Stomach (tissue), 8 donors: ENCODE measurements at regions not wholly inside any gene's neighbourhood (a gene's known extent, or its start where the extent isn't known, plus 50 kb on each side); places are given as distances from the start of the nearest gene placed in this dataset.

ENCODE experiments used
- DNase-seq, 2 donors: peaks; one replicate each; pipeline versions ENCODE4 v3.0.0 to v3.0.0-alpha.2; 2013 to 2019
- H3K27ac ChIP-seq, 5 donors: fragments of 200-600 bp in 4 of 5; sonication (generic) in 4 of 5; one replicate each; pipeline ENCODE4 v1.5.1; 2013 to 2019; ENCODE audit warnings: mild to moderate bottlenecking in 1 of 5, moderate library complexity in 1 of 5
- H3K27me3 ChIP-seq, 3 donors: fragments of 200-600 bp; sonication (generic); one replicate each; pipeline ENCODE4 v1.5.1; 2017 to 2019; ENCODE audit warnings: mixed run types in 1 of 3
- H3K36me3 ChIP-seq, 4 donors: fragments of 200-600 bp; sonication (generic); 1 replicate in 3 of 4; 2 replicates in 1 of 4; pipeline ENCODE4 v1.5.1; 2016 to 2019
- H3K4me1 ChIP-seq, 4 donors: fragments of 200-600 bp; sonication (generic); one replicate each; pipeline ENCODE4 v1.5.1; 2016 to 2019
- H3K4me3 ChIP-seq, 4 donors: fragments of 200-600 bp; sonication (generic) in 3 of 4; one replicate each; pipeline ENCODE4 v1.5.1; 2016 to 2019; ENCODE audit warnings: mild to moderate bottlenecking in 1 of 4
- H3K9me3 ChIP-seq, 4 donors: fragments of 200-600 bp; sonication (generic); one replicate each; pipeline ENCODE4 v1.5.1; 2016 to 2019
- EP300 ChIP-seq: sonication (generic); formaldehyde crosslinking; IDR thresholded peaks from one replicate; pipeline ENCODE4 v1.6.1; 2017; ENCODE audit warnings: antibody characterized with exemption
- POLR2A ChIP-seq, 4 donors: fragments of 450-650 bp; IDR thresholded peaks; one replicate each; pipeline ENCODE4 v1.6.1; 2016; ENCODE audit warnings: antibody characterized with exemption in 4 of 4, control low read depth in 2 of 4, mild to moderate bottlenecking in 1 of 4, moderate library complexity in 1 of 4
- POLR2AphosphoS5 ChIP-seq, 3 donors: sonication (generic); formaldehyde crosslinking; IDR thresholded peaks; one replicate each; pipeline ENCODE4 v1.6.1; 2016; ENCODE audit warnings: antibody characterized with exemption in 3 of 3
- WGBS, 5 donors: extraction: QIAGEN DNeasy Blood & Tissue Kit in 3 of 5; methylation state at CpG; one replicate each; pipeline versions ENCODE4 v1.1.5 to v1.1.7; 2013 to 2018; 5-methylcytosine and 5-hydroxymethylcytosine counted together
- intact Hi-C: fragments of 100-400 bp; cut with DNase I; formaldehyde crosslinking; loops from one replicate; pipeline ENCODE4 v1.15.1; 2023; ENCODE audit warnings: low total_unique reads
- TF ChIP-seq, protein P1 (sequence below), 7 experiments: fragments of 450-650 bp in 4 of 7; fragments of 200-600 bp in 3 of 7; sonication (generic) in 3 of 7; IDR thresholded peaks; one replicate each; pipeline ENCODE4 v1.5.1; 2016 to 2019; ENCODE audit warnings: antibody characterized with exemption in 7 of 7, control low read depth in 2 of 7, mild to moderate bottlenecking in 1 of 7
- donor health status: healthy with polysubstance abuse.
- donor health status: Bipolar disorder and iron deficiency.
- donor health status: healthy.

DNA sequence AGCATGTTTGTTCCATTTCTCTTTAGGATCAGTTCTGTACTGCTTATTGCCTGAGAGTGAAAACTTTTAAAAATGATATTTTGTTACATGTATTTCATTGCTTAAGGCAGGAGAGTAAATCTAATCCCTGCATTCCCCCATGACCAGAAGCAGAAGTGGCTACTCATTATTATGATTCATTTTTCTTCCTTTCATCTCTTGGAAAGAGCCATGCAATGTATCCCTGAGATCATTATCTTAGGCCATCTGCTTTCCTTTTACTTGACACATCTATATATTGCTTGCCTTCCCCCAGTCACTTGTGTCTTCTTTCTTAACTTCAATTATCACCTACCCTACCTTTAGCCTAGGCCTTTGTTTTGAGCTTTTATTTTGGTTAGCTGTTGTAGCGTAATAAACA lies 430.4 kb upstream of the CHRM3 start:
- peaks cover 0 to 8% (median 1%) of the 10 kb centered on the region in 4 donors for H3K4me1 ChIP-seq
- no peaks in the 10 kb centered on the region for H3K27me3 ChIP-seq
- no peaks in the 10 kb centered on the region for H3K9me3 ChIP-seq
- intact Hi-C loops = no loop called here
- no peaks in the 10 kb centered on the region for H3K36me3 ChIP-seq
- 95 to 97% (median 96%) methylated on average over 1 of the region's 1 CpG for WGBS, 5 donors
- peak in 1 of 2 donors; percentile 6 for DNase-seq
- H3K4me3 ChIP-seq = no peak overlapping the region
- TF ChIP-seq EP300 = no peak
- no peak for TF ChIP-seq POLR2AphosphoS5 (IDR thresholded peaks at IDR 0.05)
- TF ChIP-seq POLR2A (IDR thresholded peaks at IDR 0.05) = no peak
- TF ChIP-seq, protein P1, sequence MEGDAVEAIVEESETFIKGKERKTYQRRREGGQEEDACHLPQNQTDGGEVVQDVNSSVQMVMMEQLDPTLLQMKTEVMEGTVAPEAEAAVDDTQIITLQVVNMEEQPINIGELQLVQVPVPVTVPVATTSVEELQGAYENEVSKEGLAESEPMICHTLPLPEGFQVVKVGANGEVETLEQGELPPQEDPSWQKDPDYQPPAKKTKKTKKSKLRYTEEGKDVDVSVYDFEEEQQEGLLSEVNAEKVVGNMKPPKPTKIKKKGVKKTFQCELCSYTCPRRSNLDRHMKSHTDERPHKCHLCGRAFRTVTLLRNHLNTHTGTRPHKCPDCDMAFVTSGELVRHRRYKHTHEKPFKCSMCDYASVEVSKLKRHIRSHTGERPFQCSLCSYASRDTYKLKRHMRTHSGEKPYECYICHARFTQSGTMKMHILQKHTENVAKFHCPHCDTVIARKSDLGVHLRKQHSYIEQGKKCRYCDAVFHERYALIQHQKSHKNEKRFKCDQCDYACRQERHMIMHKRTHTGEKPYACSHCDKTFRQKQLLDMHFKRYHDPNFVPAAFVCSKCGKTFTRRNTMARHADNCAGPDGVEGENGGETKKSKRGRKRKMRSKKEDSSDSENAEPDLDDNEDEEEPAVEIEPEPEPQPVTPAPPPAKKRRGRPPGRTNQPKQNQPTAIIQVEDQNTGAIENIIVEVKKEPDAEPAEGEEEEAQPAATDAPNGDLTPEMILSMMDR (IDR thresholded peaks at IDR 0.05) = no peak
- no peak overlapping the region for H3K27ac ChIP-seq

DNA sequence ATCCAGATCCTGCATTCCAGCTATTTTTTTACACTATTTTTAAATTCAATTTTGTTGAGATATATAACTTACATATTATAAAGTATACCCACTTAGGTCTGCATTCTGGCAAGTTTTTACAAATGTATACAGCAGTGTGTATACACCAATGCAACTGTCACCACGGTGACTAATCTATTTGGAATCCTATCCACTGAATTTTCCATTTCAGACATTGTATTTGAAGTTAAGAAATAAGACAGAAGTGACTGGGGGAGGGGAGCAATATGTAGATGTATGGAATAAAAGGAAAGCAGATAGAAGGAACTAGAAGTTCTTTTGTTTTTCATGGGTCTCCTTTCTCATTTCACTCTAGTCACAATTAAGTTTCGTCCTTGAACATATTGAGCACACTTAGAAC lies 431.5 kb upstream of the CHRM3 start:
- no peaks in the 10 kb centered on the region for H3K36me3 ChIP-seq
- no peak for TF ChIP-seq POLR2AphosphoS5 (IDR thresholded peaks at IDR 0.05)
- TF ChIP-seq POLR2A (IDR thresholded peaks at IDR 0.05) = no peak
- TF ChIP-seq EP300 = no peak
- H3K9me3 ChIP-seq = no peaks in the 10 kb centered on the region
- peaks cover 0 to 9% (median 4%) of the 10 kb centered on the region in 4 donors for H3K4me1 ChIP-seq
- H3K27me3 ChIP-seq = no peaks in the 10 kb centered on the region
- no peak overlapping the region for H3K27ac ChIP-seq
- DNase-seq = peak in 1 of 2 donors; percentile 7
- WGBS, 5 donors = 68 to 77% (median 71%) methylated on average over 2 of the region's 2 CpGs
- intact Hi-C loops = no loop called here
- no peak overlapping the region for H3K4me3 ChIP-seq

DNA sequence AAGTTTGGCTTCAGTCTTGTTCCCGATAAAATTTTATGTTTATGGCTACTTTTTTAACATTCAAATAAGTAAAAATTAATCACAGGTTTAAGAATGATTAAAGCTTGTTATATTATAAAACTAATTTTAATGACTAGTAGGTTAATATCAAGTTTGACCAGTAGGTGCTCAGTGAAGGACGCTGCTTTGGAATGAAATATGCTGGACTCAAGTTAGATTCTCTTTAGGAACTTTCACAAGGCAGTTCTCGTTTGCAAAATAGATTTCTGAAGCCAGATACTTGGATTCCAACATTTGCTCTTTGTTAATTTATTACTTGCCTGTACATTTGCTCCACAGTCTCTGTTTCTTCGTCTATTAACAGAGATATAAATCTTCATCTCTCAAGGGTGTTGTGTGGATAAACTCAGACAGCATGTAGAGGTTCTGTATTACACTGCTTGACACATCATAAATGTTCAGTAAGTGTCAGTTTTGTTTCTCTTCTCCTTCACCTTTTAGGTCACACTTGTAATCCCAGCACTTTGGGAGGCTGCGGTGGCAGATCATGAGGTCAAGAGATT lies 432.8 kb upstream of the CHRM3 start:
- 62 to 76% (median 67%) methylated on average over 5 of the region's 5 CpGs for whole genome bisulfite sequencing, 5 donors
- DNase-seq = no peak
- H3K27ac ChIP-seq = no peak overlapping the region
- H3K36me3 ChIP-seq = no peaks in the 10 kb centered on the region
- TF ChIP-seq POLR2AphosphoS5 (IDR thresholded peaks at IDR 0.05) = no peak
- TF ChIP-seq, protein P1 (IDR thresholded peaks at IDR 0.05) = no peak
- H3K27me3 ChIP-seq = no peaks in the 10 kb centered on the region
- no peak overlapping the region for H3K4me3 ChIP-seq
- H3K4me1 ChIP-seq = peaks cover 0 to 9% (median 4%) of the 10 kb centered on the region in 4 donors
- intact Hi-C loops = no loop called here
- no peaks in the 10 kb centered on the region for H3K9me3 ChIP-seq

DNA sequence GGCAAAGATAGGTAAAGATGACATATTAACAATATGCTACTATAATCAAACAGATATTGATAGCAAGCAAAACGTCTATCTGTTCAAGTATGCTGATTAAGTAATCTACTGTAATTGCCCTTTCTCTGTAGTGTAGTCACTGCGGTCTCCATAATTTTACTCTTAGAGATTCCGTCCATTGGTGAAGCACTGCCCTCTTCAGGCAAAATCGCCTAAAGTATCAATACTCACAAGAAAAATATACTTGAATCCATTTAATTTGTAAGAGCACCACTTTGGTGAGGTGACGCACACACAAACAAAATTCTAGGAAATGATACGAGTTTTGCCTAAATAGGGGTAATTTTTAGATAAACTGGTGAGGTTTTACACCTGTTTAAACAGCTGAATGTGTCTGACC lies 434.6 kb upstream of the CHRM3 start:
- H3K4me3 ChIP-seq = no peak overlapping the region
- DNase-seq = peak; percentile 29 to 57
- H3K4me1 ChIP-seq = peaks cover 0 to 9% (median 4%) of the 10 kb centered on the region in 4 donors
- intact Hi-C loops = no loop called here
- H3K27me3 ChIP-seq = no peaks in the 10 kb centered on the region
- no peaks in the 10 kb centered on the region for H3K9me3 ChIP-seq
- no peaks in the 10 kb centered on the region for H3K36me3 ChIP-seq
- 18 to 32% (median 21%) methylated on average over 6 of the region's 6 CpGs for WGBS, 5 donors
- no peak for TF ChIP-seq POLR2A (IDR thresholded peaks at IDR 0.05)
- TF ChIP-seq, protein P1 (IDR thresholded peaks at IDR 0.05) = peak in 2 of 7 experiments; percentile 22 to 36
- TF ChIP-seq POLR2AphosphoS5 (IDR thresholded peaks at IDR 0.05) = no peak
- no peak for TF ChIP-seq EP300
- no peak overlapping the region for H3K27ac ChIP-seq

DNA sequence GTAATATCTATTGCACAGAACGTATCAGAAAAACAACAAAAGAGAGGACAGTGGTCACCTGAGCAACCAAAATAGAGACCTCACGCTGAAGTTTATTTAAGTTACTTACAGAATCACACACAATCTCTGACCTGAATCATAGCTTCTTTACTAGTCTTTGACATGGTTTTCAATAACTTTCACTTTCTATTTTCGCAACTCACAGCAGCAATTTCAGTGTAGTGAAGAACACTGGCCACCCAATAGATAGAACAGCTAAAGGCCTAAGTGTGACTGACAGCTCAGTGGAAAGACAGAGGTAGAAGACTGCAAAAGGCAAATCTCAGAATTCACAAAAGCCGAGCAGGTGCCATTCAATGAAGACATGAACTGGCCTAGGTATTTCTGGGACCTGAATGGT lies 435.6 kb upstream of the CHRM3 start:
- peak in 1 of 2 donors; percentile 9 for DNase-seq
- H3K27ac ChIP-seq = no peak overlapping the region
- TF ChIP-seq, protein P1 (IDR thresholded peaks at IDR 0.05) = no peak
- TF ChIP-seq POLR2AphosphoS5 (IDR thresholded peaks at IDR 0.05) = no peak
- TF ChIP-seq EP300 = no peak
- no peak for TF ChIP-seq POLR2A (IDR thresholded peaks at IDR 0.05)
- peaks cover 0 to 9% (median 4%) of the 10 kb centered on the region in 4 donors for H3K4me1 ChIP-seq
- intact Hi-C loops = no loop called here
- no peaks in the 10 kb centered on the region for H3K9me3 ChIP-seq
- 20 to 45% (median 40%) methylated on average over 4 of the region's 4 CpGs for WGBS, 5 donors
- H3K36me3 ChIP-seq = no peaks in the 10 kb centered on the region
- no peaks in the 10 kb centered on the region for H3K27me3 ChIP-seq
- H3K4me3 ChIP-seq = no peak overlapping the region
